GM23338 (cell line): ENCODE measurements at regions not wholly inside any gene's neighbourhood (a gene's known extent, or its start where the extent isn't known, plus 50 kb on each side); places are given as distances from the start of the nearest gene placed in this dataset.

Experiments used
- CREB1 ChIP-seq: fragments of 250-450 bp; sonication (Bioruptor Pico); IDR thresholded peaks from 2 replicates; pipeline ENCODE4 v1.5.0; 2020; ENCODE audit warnings: low read depth, mild to moderate bottlenecking, moderate library complexity
- CTCF ChIP-seq, 2 experiments: fragments of 200-600 bp in 1 of 2; sonication (generic) in 1 of 2; conservative IDR thresholded peaks; 2 replicates each; pipeline versions ENCODE4 v1.5.1 to v1.6.1; 2016 to 2017; ENCODE audit warnings: antibody characterized with exemption in 2 of 2, low read depth in 2 of 2, mild to moderate bottlenecking in 2 of 2, moderate library complexity in 1 of 2
- ETS1 ChIP-seq: IDR thresholded peaks from 2 replicates; pipeline ENCODE4 v1.6.1; 2016; ENCODE audit warnings: antibody characterized with exemption
- EZH2 ChIP-seq: fragments of 200-600 bp; sonication (generic); IDR thresholded peaks from one replicate; pipeline ENCODE4 v1.8.0; 2017; ENCODE audit warnings: antibody characterized with exemption, mild to moderate bottlenecking, low read depth; ENCODE audit not compliant: unreplicated experiment
- EZH2phosphoT487 ChIP-seq: fragments of 200-600 bp; sonication (generic); IDR thresholded peaks from one replicate; pipeline ENCODE4 v1.8.1; 2018; ENCODE audit warnings: antibody characterized with exemption; ENCODE audit not compliant: unreplicated experiment
- POLR2AphosphoS5 ChIP-seq: IDR thresholded peaks from 2 replicates; pipeline ENCODE4 v1.6.1; 2016; ENCODE audit warnings: antibody characterized with exemption, low read depth
- STAT1 ChIP-seq: IDR thresholded peaks from one replicate; pipeline ENCODE4 v1.6.1; 2016; ENCODE audit warnings: antibody characterized with exemption; ENCODE audit not compliant: unreplicated experiment

DNA sequence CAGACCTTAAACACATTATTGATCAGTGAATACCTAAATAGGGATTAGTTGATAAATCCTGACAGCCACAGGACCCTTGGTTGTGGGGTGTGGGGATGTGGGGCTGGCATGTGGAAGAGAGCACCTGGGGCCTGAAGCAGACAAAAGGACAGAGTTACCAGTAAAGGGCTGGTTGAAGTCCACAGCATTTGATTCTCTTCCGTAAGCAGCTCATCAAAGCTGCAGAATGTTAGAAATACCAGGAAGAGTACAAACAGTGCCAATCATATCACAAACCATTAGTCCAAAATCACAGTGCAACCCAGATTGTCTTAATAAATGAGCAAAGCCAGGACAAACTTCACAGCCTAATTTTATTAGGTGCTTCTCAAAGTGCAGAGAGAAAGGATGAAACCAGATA lies 92.5 kb upstream of the KL start:
- TF ChIP-seq STAT1 (no peak), EZH2 (no peak), CTCF (conservative IDR thresholded peaks at IDR 0.05; ENCODE audit: low read depth in 2 of 2) (no peak), POLR2AphosphoS5 (no peak), EZH2phosphoT487 (no peak), ETS1 (no peak), CREB1 (CRISPR knock-in tag) (no peak)
